AG10803 (cell line): ENCODE measurements at regions not wholly inside any gene's neighbourhood (a gene's known extent, or its start where the extent isn't known, plus 50 kb on each side); places are given as distances from the start of the nearest gene placed in this dataset.
A peak's percentile ranks its signal among the peaks of the same experiment; 100 is the strongest.

ENCODE experiments used
- DNase-seq: peaks from one replicate; pipeline ENCODE4 v3.0.0; 2010; ENCODE audit warnings: low read depth
- H3K4me3 ChIP-seq: 2 replicates; pipeline ENCODE4 v1.5.1; 2011; ENCODE audit warnings: mild to moderate bottlenecking, low read length, control low read depth
- TF ChIP-seq, protein P1 (sequence below): conservative IDR thresholded peaks from 2 replicates; pipeline ENCODE4 v1.5.1; 2011; ENCODE audit warnings: mild to moderate bottlenecking, low read length, control low read depth, inconsistent platforms

DNA sequence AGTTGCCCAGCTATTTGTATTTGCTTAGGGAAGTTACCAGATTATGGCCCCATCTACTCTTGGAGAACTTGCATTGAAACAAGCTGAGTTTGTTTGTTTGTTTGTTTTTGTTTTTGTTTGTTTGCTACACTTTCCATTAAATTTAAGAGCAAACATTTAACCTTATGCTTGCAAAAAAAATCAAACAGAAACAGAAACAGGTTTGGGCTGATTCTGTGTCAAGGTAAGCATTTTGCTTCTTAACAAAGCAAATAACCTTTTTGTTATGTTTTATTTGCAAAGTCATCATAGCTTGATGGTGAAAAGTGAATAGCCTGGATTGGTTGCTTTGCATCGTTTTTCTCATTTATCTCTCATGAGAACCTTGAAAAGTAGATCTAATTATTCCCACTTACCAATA is 531.8 kb downstream of the EFNB2 start:
- H3K4me3 ChIP-seq, result no peak overlapping the region
- TF ChIP-seq, protein P1, sequence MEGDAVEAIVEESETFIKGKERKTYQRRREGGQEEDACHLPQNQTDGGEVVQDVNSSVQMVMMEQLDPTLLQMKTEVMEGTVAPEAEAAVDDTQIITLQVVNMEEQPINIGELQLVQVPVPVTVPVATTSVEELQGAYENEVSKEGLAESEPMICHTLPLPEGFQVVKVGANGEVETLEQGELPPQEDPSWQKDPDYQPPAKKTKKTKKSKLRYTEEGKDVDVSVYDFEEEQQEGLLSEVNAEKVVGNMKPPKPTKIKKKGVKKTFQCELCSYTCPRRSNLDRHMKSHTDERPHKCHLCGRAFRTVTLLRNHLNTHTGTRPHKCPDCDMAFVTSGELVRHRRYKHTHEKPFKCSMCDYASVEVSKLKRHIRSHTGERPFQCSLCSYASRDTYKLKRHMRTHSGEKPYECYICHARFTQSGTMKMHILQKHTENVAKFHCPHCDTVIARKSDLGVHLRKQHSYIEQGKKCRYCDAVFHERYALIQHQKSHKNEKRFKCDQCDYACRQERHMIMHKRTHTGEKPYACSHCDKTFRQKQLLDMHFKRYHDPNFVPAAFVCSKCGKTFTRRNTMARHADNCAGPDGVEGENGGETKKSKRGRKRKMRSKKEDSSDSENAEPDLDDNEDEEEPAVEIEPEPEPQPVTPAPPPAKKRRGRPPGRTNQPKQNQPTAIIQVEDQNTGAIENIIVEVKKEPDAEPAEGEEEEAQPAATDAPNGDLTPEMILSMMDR, result no peak
- DNase-seq, result no peak

DNA sequence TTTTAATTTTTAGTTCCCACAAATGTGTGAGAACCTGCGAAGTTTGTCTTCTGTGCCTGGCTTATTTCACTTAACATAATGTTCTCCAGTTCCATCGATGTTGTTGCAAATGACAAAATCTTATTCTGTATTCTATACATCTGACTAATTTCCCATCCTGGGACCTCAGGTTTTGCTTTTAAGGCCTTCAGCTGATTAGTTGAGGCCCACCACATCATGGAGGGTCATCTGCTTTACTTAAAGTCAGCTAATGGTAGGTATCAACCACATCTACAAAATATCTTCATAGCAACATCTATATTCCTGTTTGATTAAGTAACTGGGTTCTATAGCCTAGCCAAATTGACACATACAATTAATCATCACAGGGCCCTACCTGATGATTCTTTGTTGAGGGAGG is 534.0 kb downstream of the EFNB2 start:
- TF ChIP-seq, protein P1, result no peak
- no peak overlapping the region for H3K4me3 ChIP-seq
- no peak for DNase-seq

DNA sequence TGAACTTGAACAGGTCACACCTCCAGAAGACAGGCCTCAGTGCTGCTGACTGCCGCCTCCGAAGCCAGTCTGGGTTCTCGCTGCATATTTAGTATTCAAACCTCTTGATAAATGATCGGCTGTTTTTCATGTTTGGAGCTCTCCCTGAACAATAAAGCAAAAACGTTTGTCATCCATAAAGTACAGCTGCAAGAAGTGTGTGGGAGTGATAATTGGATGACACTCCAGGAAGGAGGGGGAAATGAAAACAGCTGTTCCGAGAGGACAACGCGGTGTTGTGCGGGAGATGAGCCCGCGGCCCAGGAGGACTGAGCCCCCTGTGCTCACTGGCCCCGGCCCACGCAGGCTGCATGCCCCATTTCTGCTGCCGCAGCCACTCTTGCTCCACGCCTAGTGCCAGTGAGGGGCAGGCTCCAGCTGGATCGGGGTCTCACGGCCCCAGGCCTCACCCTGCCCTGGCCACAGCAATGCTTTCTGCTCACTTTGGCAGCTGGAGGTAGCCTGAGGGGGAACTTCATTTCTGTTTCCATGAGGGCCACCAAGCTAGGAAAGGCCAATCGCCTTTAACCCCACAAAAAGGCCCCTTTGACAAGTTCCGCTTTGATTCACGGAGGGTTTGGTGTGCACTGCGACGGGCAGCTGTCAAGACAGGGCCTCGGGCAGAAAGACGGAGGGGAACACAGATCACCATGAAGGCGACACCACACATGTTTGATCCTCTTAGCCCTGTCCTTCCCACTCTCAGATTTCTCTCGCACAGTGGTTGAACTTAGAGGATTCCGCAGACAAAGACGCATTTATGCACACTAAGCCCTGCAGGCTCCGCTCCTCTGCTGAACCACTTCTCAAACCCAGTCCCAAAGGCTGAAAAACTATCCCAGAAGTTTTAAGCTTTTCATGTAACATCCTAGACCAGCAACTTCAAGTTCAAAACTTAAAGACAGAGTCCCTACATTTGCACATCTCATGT is 537.6 kb downstream of the EFNB2 start:
- peak; percentile 47 for DNase-seq
- H3K4me3 ChIP-seq, result no peak overlapping the region
- TF ChIP-seq, protein P1, result no peak

DNA sequence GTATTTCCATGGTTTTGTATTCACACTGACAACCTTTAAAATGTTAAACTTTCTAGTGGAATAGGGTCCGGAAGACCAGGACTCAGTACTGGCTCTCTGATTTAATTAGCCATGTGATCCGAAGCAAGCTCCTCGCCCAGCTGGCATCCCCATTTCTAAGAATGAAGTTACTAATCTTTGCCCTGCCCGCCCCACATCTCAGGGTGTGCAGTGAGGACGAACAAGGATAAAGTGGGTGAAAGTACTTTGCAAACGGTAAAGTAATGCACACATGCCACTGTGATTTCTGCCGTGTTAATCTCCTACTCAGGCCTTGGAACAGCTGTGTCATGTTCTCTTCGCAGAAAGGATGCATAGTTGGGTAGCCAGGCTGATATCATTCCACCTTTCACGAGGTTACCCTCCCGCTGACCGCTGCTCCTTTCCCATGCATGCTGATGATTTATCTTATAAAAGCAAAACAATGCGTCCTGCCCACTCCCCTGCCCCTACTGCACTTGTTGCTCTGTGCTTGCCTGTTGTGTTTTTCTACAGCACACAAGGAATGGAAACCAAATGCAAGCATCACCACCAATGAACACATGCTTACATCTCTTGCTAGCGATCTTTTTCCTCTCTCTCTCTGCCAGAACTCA is 539.0 kb downstream of the EFNB2 start:
- DNase-seq, result no peak
- no peak overlapping the region for H3K4me3 ChIP-seq
- TF ChIP-seq, protein P1, result no peak

DNA sequence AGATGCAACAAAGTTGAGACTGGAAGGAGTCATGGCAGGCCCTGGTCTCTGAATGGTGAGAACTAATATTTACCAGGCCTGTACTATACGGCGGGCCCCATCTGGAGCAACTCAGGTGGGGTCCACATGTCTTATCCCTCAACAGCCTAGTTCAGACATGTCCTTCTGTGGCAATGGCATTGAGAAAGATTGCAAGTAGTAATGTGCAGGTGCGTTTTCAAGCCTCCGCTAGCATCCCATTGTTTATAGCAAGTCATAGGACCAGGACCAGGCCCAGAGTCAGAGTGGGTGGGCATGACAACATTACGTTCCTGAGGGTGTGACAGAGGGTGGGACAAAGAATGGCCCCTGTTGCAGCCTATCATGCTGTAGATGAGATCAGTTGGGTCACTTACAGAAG is 541.1 kb downstream of the EFNB2 start:
- no peak overlapping the region for H3K4me3 ChIP-seq
- TF ChIP-seq, protein P1, result no peak
- DNase-seq, result no peak

DNA sequence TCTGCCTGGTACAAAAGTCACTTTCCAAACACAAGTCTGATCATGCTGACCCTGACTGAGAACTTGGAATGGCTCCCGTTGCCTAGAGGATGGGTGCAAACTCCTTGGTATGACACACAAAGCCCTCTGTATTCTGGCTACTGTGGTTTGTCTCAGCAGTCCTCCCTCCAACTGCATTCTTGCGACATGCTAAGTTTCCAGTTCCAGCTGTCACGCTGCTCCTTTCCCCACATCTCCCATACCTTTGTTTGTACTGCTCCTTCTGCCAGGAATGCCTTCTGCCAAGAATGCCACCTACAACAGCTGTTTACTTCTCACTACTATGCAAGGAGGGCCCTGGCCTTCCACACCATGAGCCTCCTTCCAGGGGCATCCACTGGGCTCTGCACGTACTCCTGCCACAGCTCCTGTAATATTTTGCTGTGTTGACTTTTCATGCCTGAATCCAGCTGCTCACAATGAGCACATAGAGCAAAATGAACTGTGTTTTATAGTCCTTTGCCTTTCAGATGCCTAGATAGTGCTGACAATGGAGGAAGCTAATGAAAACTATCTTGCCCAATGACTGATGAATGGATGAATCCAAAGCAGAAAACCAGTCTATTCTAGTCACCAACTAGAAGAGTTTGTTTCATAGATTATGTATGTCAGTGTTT is 543.7 kb downstream of the EFNB2 start:
- peak; percentile 84 for DNase-seq

More for the DNA sequence above, 543.7 kb downstream of the EFNB2 start:
- no peak overlapping the region for H3K4me3 ChIP-seq
- TF ChIP-seq, protein P1, result no peak
